NCI-H2171 (cell line): ENCODE measurements at regions not wholly inside any gene's neighbourhood (a gene's known extent, or its start where the extent isn't known, plus 50 kb on each side); places are given as distances from the start of the nearest gene placed in this dataset.

Experiments used
- DNase-seq: peaks from one replicate; lab custom pipeline; 2025; lab: John Stamatoyannopoulos, UW

GRCh38 chr18:45266023-45266422 is 349.3 kb upstream of the SLC14A2 start:
- no peak for DNase-seq

- DNase-seq: no peak
Measured at GRCh38 chr18:45267622-45268021, 347.7 kb upstream of the SLC14A2 start.

- no peak for DNase-seq
Measured at GRCh38 chr18:45268583-45268982, 346.7 kb upstream of the SLC14A2 start.

GRCh38 chr18:45270289-45270771 is 344.9 kb upstream of the SLC14A2 start:
- DNase-seq: no peak

GRCh38 chr18:45274026-45274425 is 341.2 kb upstream of the SLC14A2 start:
- DNase-seq: no peak

- no peak for DNase-seq
Measured at GRCh38 chr18:45275367-45276113, 339.7 kb upstream of the SLC14A2 start.

DNA sequence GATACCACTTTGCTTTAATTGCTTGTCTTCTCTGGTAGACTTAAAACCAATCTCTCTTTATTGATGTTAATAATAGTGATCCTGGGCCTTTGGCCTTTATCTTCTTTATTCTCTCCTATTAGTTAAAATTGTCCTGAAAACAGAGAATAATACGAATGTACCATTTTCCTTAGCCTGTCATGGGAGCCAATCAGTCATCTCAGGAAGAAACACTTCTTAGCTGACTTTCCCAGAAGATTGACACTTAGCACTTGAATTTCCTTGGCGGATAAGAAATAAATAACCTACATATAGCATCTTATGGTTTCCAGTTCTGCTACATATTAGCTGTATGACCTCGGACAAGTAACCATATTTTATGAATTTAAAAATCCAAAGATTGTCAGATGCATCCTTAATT is 338.4 kb upstream of the SLC14A2 start:
- DNase-seq: no peak

DNA sequence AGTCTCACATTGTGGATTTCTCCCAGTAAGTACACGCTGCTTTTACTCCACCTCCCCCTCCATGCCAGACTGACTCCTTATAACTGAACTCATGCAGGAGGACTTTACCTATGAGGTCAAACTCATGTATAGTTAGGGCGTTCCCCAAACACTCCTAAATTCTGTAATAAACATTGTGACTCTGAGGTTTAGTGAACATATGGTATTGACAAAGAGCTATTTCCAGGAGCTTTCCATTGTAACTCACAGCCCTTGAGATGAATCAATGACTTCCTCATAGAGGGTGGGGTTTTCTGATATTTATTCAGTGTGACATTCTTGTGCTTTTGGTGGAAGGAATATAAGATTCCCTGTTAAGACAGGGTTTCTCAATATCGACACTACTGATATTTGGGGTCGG is 337.4 kb upstream of the SLC14A2 start:
- no peak for DNase-seq

DNA sequence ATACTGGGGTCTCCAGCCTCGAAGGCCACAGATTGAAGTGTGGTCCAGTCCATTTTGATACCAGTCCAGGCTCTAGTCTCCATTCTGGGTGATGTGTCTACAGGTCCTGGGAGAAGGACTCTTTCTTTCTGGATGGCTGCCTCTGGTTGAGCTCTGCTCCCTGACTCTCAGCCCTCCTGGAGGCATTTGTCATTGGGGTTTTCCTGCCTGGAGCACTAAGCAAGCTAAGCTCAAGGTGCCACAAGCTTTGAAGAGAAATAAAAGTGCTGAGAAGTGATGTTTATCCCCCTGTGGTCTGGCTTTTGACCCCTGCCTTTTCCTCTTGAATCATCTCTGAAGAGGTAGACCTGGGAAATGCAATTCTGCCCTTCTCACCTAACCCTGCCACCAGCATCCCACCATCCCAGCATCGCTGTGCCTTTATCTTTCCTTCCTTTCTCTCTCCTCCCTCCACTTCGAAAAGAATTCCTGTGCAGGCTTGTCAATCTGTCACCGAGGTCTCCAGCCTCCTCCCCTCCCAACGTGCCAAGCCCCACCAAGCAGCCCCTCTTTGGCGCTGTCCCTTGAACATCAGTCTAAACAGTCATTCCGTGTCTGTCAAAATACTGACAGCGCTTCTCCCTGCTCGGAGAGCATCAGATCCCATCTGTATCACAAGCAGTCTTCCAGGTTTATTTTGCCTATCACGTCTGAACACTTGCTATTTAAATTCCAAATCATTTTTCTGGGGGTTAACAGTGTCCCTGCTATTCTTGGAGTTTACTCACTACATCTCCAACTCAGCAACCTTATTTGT is 334.6 kb upstream of the SLC14A2 start:
- no peak for DNase-seq

DNA sequence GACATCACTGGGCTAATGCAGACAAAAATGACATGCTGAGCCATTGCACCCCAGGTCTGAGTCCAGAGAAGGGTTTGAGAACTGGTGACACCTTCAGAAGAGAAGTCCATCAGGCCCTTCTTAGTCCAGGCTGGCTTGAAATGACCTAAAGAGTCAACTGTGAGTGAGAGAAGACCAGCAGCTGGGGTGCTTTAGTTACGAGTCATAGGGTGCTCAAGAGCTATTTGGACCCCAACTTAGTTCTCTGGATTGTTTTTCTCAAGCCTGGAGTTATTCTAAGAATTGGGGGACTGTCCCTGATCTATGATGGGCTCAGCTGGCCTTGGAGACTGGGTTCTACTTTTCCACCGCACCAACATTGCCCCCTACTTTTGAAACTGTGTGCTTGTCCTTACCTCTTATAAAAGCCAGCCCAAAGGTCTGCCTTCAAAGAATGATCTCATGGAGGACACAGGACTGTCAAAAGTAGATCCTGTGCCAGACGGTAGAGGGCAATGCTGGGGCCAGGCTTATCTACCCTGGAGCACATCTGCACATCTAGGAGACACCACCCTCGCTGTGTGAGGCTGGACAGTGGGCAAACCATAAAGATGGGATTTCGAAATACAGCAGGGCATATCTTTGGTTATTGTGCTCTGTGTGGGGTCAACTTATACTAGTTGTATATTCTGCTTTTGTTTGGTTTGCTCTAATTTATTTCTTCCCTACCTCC is 333.0 kb upstream of the SLC14A2 start:
- no peak for DNase-seq

DNA sequence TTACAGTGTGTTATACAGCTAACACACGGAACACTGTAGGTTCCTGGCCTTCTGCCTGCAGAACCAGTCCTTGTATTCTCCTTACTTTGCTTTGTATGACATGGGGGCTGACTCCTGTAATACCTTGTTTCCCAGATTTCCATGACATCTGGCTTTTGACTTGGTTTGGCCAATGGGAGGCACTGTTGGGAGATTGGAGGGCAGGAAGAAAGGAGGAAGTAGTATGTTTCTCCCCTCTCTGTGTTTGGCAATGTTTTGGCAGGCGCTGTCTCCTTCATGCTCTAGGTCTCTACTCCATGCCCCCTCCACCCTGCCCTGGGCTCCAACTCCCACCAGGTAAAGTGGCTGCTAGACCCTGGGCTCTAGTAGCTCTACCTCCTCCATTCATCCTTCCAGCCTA is 331.1 kb upstream of the SLC14A2 start:
- no peak for DNase-seq

- DNase-seq: no peak
Measured at GRCh38 chr18:45284851-45285250, 330.4 kb upstream of the SLC14A2 start.

GRCh38 chr18:45285251-45285650 is 330.0 kb upstream of the SLC14A2 start:
- DNase-seq: no peak

GRCh38 chr18:45286431-45286830 is 328.8 kb upstream of the SLC14A2 start:
- DNase-seq: no peak

- no peak for DNase-seq
Measured at GRCh38 chr18:45287531-45287930, 327.7 kb upstream of the SLC14A2 start.

- no peak for DNase-seq
Measured at GRCh38 chr18:45290364-45290763, 324.9 kb upstream of the SLC14A2 start.

DNA sequence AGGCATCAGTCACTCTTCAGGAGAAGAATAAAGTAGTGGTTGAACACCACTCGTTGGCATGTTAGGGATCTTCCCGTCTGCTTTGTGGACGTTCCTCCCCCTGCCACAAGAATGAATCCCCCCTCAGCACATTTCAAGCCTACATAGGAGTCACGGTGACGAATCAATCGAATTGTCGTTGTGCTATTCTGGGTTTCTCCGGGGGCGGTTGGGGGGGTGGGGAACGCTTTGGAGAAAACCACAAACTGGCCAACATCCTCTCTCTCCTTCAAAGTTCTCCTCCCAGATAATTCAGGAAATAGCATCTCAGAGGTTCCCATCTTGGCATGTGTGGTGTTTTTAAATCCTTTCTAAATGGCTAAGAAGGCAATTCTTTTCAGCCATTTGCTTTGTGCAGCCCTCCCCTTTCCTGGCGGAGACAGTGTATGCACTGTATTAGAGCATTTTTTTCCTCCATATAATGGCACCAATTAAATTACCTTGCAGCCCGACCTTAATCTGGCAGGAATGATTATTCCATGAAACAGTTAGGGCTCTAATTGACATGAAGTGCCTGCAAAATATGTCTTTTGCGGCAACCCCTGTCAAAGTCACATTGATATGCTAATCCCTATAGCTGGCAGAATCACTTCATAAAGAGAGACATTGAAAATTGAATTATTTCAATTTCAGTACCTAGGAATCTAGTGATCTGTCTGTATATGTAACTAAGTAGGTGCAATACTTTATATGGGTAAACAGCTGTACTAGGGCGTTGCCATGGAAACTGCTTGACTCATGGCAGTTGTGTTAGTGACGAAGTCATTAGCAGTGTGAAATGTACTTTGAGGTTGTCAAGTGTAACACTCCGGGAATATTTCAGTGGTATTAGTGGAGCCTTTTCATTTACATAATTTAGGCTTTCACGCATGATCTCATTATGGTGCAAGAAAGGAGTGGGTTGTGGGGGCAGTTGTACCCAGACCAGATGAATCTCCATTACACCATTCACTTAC is 323.4 kb upstream of the SLC14A2 start:
- no peak for DNase-seq

GRCh38 chr18:45295388-45295787 is 319.9 kb upstream of the SLC14A2 start:
- DNase-seq: no peak

DNA sequence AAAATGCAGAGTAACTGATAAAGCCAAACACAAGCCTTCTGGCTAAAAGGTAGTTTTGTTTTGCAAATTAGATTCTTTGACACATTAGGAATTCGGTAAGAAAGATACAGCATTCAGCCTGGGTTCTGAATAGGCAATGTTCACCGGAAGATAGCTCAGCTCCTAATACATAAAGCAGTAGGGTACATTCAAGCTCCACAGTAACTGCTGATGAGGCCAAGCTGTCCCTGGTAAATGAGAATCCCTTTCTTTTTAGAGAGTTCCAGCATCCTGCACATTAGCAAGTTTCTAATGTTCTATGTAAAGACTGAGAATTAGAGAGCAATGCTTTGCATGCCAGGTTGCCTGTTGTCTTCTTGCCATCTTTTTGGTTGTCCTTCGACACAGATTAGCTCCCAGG is 316.3 kb upstream of the SLC14A2 start:
- no peak for DNase-seq

DNA sequence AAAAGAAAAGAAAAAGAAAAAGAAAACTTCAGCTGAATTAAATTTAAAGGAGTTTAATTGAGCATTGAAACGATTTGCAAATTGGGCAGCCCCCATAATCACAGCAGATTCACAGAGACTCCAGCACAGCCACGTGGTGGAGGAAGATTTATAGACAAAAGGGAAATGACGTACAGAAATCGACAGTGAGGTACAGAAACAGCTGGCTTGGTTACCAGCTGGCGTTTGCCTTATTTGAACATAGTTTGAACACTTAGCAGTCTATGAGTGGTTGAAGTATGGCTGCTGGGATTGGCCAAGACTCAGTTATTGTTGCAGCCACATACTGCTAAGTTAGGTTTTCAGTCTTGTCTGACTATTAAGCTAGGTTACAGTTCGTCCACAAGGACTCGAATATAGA is 312.2 kb upstream of the SLC14A2 start:
- no peak for DNase-seq

DNA sequence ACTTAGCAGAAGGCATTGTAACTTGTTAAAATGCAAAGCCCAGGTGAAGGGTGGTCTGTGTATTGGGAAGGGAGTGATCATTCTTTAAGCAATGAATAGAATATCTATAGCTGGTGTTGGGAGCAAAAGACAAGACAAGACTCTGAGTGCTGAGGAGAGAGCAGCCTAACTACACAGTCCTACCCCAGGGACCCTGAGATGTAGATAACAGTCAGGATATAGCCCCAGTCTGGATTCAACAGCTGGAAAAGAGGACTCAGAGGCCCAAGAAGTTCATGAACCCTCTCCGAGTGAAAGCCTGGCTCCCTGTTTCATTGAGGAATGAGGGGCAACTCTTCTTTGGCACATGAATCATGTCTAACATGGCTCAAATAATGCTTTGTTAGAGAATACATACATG is 310.7 kb upstream of the SLC14A2 start:
- no peak for DNase-seq
